ENCODE measurements at regions not wholly inside any gene's neighbourhood (a gene's known extent, or its start where the extent isn't known, plus 50 kb on each side); places are given as distances from the start of the nearest gene placed in this dataset.
A peak's percentile ranks its signal among the peaks of the same experiment; 100 is the strongest.

DNA sequence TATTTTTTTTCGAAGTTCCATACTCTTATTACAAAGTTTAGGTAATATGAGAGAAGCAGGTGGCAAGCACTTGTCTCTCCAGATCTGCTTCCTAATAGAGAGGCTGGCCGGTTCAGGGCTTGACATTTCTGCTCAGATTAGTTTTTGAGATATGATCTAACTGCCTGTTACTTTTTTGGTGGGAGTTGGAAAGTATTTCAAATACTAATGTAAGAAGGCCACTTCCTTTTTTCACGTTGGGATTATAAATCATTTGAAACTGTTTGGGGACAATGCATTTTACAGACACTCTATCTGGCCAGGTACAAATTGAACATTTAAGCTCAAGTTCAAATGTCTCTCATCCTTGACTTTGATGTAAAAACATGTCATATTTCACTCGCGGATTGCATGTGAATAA is 222.1 kb upstream of the SULF2 start:
- Mint-ChIP-seq H3K4me1 (peaks cover 52% of the 10 kb centered on the region), H3K9me3 (peaks cover 15 to 37% (median 19%) of the 10 kb centered on the region in 7 donors), H3K4me3 (peak overlapping the region in 1 of 2 donors; percentile 66), H3K27me3 (ENCODE audit: low read depth in 3 of 3) (peaks cover 0 to 5% (median 5%) of the 10 kb centered on the region in 3 donors), H3K27ac (no peak overlapping the region), H3K36me3 (peaks cover 3 to 4% of the 10 kb centered on the region in 2 donors)
- no peaks in the 10 kb centered on the region for H3K79me2 ChIP-seq (ENCODE audit: insufficient read depth, low read length)
- H3K9me3 ChIP-seq (replicated peaks in 1 of 2; ENCODE audit: control insufficient read depth in 1 of 2, insufficient read depth in 1 of 2, low read length in 2 of 2): peaks cover 23 to 29% of the 10 kb centered on the region in 2 donors
- H3K4me1 ChIP-seq (ENCODE audit: control insufficient read depth in 1 of 2, insufficient read depth in 2 of 2, low read length in 2 of 2): peaks cover 44 to 51% of the 10 kb centered on the region in 2 donors
- H3K9ac ChIP-seq (ENCODE audit: insufficient read depth, low read length, poor library complexity, severe bottlenecking): no peak overlapping the region
- H3K27ac ChIP-seq (ENCODE audit: low read depth in 1 of 2, low read length in 2 of 2): no peak overlapping the region
- TF ChIP-seq, protein P1, sequence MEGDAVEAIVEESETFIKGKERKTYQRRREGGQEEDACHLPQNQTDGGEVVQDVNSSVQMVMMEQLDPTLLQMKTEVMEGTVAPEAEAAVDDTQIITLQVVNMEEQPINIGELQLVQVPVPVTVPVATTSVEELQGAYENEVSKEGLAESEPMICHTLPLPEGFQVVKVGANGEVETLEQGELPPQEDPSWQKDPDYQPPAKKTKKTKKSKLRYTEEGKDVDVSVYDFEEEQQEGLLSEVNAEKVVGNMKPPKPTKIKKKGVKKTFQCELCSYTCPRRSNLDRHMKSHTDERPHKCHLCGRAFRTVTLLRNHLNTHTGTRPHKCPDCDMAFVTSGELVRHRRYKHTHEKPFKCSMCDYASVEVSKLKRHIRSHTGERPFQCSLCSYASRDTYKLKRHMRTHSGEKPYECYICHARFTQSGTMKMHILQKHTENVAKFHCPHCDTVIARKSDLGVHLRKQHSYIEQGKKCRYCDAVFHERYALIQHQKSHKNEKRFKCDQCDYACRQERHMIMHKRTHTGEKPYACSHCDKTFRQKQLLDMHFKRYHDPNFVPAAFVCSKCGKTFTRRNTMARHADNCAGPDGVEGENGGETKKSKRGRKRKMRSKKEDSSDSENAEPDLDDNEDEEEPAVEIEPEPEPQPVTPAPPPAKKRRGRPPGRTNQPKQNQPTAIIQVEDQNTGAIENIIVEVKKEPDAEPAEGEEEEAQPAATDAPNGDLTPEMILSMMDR (IDR thresholded peaks at IDR 0.05): no peak
- WGBS (ENCODE audit: insufficient coverage): 0% methylated on average over 2 of the region's 5 CpGs
- H3K4me3 ChIP-seq (replicated peaks in 1 of 3; ENCODE audit: low read depth in 2 of 3, low read length in 3 of 3): no peak overlapping the region
- H3K4me2 ChIP-seq (replicated peaks; ENCODE audit: extremely low read depth, low read length, poor library complexity, severe bottlenecking): no peak overlapping the region
- no peak overlapping the region for H2AFZ ChIP-seq (ENCODE audit: insufficient read depth, low read depth, low read length, poor library complexity, severe bottlenecking)
- intact Hi-C loops (cut with micrococcal nuclease): no loop called here
- DNase-seq: no peak
- H3K36me3 ChIP-seq (replicated peaks in 1 of 2; ENCODE audit: control insufficient read depth in 1 of 2, insufficient read depth in 2 of 2, low read length in 2 of 2): no peaks in the 10 kb centered on the region
- H3K27me3 ChIP-seq (ENCODE audit: control insufficient read depth in 2 of 2, insufficient read depth in 2 of 2, low read length in 2 of 2): no peaks in the 10 kb centered on the region
- no peaks in the 10 kb centered on the region for H4K20me1 ChIP-seq (ENCODE audit: insufficient read depth, low read length)

DNA sequence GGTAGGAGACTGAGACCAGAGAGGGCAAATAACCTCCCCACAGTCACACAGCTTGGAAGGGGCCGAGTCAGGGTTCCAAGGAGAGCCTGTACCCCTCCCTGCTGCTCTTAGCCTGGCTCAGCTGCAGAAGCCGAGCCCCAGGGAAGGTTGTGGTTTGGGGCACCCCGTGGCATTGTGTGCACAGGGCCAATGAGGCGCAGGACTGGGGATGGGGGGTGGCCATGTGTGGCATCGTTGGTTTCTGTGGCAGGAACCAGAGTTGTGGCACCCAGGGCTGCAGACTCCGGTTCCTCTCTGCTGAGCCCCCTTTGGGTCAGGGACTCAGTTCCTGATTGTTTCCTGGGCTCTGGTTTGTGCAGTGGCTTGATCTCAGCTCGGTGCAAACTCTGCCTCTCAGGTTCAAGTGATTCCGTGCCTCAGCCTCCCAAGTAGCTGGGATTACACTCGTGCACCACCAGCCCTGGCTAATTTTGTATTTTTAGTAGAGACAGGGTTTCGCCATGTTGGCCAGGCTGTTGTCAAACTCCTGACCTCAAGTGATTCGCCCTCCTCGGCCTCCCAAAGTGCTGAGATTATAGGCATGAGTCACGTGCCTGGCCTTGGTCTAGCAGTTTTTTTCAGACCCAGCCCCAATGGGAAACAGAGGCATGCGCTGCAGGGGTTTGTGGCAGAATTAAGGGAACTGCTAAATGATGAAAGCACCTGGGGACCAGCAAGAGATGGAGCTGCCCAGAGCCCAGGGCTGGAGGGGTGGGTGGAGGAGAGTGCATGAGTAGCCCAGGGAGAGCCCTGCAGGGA is 221.0 kb upstream of the SULF2 start:
- intact Hi-C loops (cut with micrococcal nuclease): no loop called here
- Mint-ChIP-seq H3K27me3 (ENCODE audit: low read depth in 3 of 3) (peaks cover 0 to 5% (median 5%) of the 10 kb centered on the region in 3 donors), H3K27ac (peak overlapping the region in 2 of 7 donors; percentile 41 to 57), H3K9me3 (peaks cover 8 to 30% (median 18%) of the 10 kb centered on the region in 7 donors), H3K4me3 (peak overlapping the region in 1 of 2 donors; percentile 26), H3K36me3 (peaks cover 3 to 4% of the 10 kb centered on the region in 2 donors), H3K4me1 (peaks cover 61% of the 10 kb centered on the region)
- 6% methylated on average over 14 of the region's 14 CpGs for WGBS (ENCODE audit: insufficient coverage)
- H3K9ac ChIP-seq (ENCODE audit: insufficient read depth, low read length, poor library complexity, severe bottlenecking): no peak overlapping the region
- DNase-seq: peak in 2 of 3 donors; percentile 21 to 22
- no peak overlapping the region for H2AFZ ChIP-seq (ENCODE audit: insufficient read depth, low read depth, low read length, poor library complexity, severe bottlenecking)
- H3K4me1 ChIP-seq (ENCODE audit: control insufficient read depth in 1 of 2, insufficient read depth in 2 of 2, low read length in 2 of 2): peaks cover 47 to 58% of the 10 kb centered on the region in 2 donors
- no peaks in the 10 kb centered on the region for H3K79me2 ChIP-seq (ENCODE audit: insufficient read depth, low read length)
- H3K4me2 ChIP-seq (replicated peaks; ENCODE audit: extremely low read depth, low read length, poor library complexity, severe bottlenecking): peak overlapping the region; percentile 24
- H4K20me1 ChIP-seq (ENCODE audit: insufficient read depth, low read length): no peaks in the 10 kb centered on the region
- H3K4me3 ChIP-seq (replicated peaks in 1 of 3; ENCODE audit: low read depth in 2 of 3, low read length in 3 of 3): no peak overlapping the region
- TF ChIP-seq, protein P1 (IDR thresholded peaks at IDR 0.05): no peak
- peaks cover 17 to 21% of the 10 kb centered on the region in 2 donors for H3K9me3 ChIP-seq (replicated peaks in 1 of 2; ENCODE audit: control insufficient read depth in 1 of 2, insufficient read depth in 1 of 2, low read length in 2 of 2)
- H3K27me3 ChIP-seq (ENCODE audit: control insufficient read depth in 2 of 2, insufficient read depth in 2 of 2, low read length in 2 of 2): no peaks in the 10 kb centered on the region
- no peak overlapping the region for H3K27ac ChIP-seq (ENCODE audit: low read depth in 1 of 2, low read length in 2 of 2)
- no peaks in the 10 kb centered on the region for H3K36me3 ChIP-seq (replicated peaks in 1 of 2; ENCODE audit: control insufficient read depth in 1 of 2, insufficient read depth in 2 of 2, low read length in 2 of 2)

All from CD14-positive monocyte (primary cell).